Kidney (tissue), 13 donors: ENCODE measurements at regions not wholly inside any gene's neighbourhood (a gene's known extent, or its start where the extent isn't known, plus 50 kb on each side); places are given as distances from the start of the nearest gene placed in this dataset.

Source experiments
- DNase-seq, 5 donors: peaks; one replicate each; pipeline ENCODE4 v3.0.0-alpha.2; 2013 to 2020
- FAIRE-seq: peaks from 2 replicates; lab custom pipeline; 2012; peaks lifted over from hg19 to GRCh38; lab: Jason Lieb, UNC
- H3K27ac ChIP-seq, 2 donors: one replicate each; pipeline ENCODE4 v1.7.0; 2013; ENCODE audit warnings: low read depth in 2 of 2, low read length in 2 of 2, inconsistent platforms in 1 of 2
- H3K27me3 ChIP-seq: one replicate; pipeline ENCODE4 v1.7.1; 2013; ENCODE audit warnings: low read length, inconsistent platforms; ENCODE audit not compliant: control insufficient read depth, insufficient read depth
- H3K36me3 ChIP-seq, 3 donors: one replicate each; pipeline versions ENCODE4 v1.7.0 to v1.7.1; 2013; ENCODE audit warnings: low read length in 3 of 3, control low read depth in 1 of 3, inconsistent platforms in 1 of 3; ENCODE audit not compliant: insufficient read depth in 3 of 3, control insufficient read depth in 2 of 3
- H3K4me1 ChIP-seq, 3 donors: one replicate each; pipeline versions ENCODE4 v1.7.0 to v1.7.1; 2013; ENCODE audit warnings: low read length in 3 of 3, inconsistent platforms in 1 of 3, low read depth in 1 of 3; ENCODE audit not compliant: control insufficient read depth in 2 of 3, insufficient read depth in 2 of 3
- H3K4me3 ChIP-seq, 3 donors: one replicate each; pipeline versions ENCODE4 v1.7.0 to v1.8.1; 2013; ENCODE audit warnings: low read length in 3 of 3, control low read depth in 1 of 3, inconsistent platforms in 1 of 3
- H3K9ac ChIP-seq, 3 donors: one replicate each; pipeline versions ENCODE4 v1.7.0 to v1.7.1; 2013; ENCODE audit warnings: low read length in 3 of 3, control low read depth in 1 of 3, inconsistent platforms in 1 of 3
- H3K9me3 ChIP-seq, 3 donors: one replicate each; pipeline versions ENCODE4 v1.7.0 to v1.7.1; 2013; ENCODE audit warnings: low read length in 3 of 3, control low read depth in 1 of 3, inconsistent platforms in 1 of 3; ENCODE audit not compliant: control insufficient read depth in 2 of 3, insufficient read depth in 1 of 3
- CTCF ChIP-seq: IDR thresholded peaks from 3 replicates; pipeline ENCODE4 v1.5.1; 2012; ENCODE audit warnings: mild to moderate bottlenecking, moderate library complexity, borderline replicate concordance; ENCODE audit not compliant: insufficient read depth; ENCODE audit errors: extremely low read depth
- intact Hi-C: fragments of 100-400 bp; cut with DNase I; formaldehyde crosslinking; loops from one replicate; pipeline ENCODE4 v1.11.1; 2022
- donor health status: control.
- donor health status: control.
- donor health status: control.
- donor health status: control.
- donor health status: control.
- donor health status: DM: yes; HTN: yes; CAD: no.
- donor health status: Normal renal cell carcinoma (clear cell type).

- H3K9me3 ChIP-seq: no peaks in the 10 kb centered on the region
- TF ChIP-seq CTCF: no peak
- H3K27me3 ChIP-seq: no peaks in the 10 kb centered on the region
- no peaks in the 10 kb centered on the region for H3K4me1 ChIP-seq
- H3K27ac ChIP-seq: no peak overlapping the region
- no peak overlapping the region for H3K4me3 ChIP-seq
- H3K36me3 ChIP-seq: no peaks in the 10 kb centered on the region
- intact Hi-C loops: no loop called here
- no peak for FAIRE-seq
- no peak overlapping the region for H3K9ac ChIP-seq
- no peak for DNase-seq
Observed at GRCh38 chr22:48361099-48361639, 1466.5 kb downstream of the BRD1 start.

GRCh38 chr22:48359613-48359965 is 1468.1 kb downstream of the BRD1 start:
- Histone ChIP-seq H3K4me1 (no peaks in the 10 kb centered on the region), H3K9ac (no peak overlapping the region), H3K27ac (no peak overlapping the region), H3K9me3 (no peaks in the 10 kb centered on the region), H3K36me3 (no peaks in the 10 kb centered on the region), H3K27me3 (no peaks in the 10 kb centered on the region), H3K4me3 (no peak overlapping the region)
- DNase-seq (no peak), FAIRE-seq (no peak)
- intact Hi-C loops: no loop called here
- TF ChIP-seq CTCF: no peak

- H3K4me3 ChIP-seq: no peak overlapping the region
- no peaks in the 10 kb centered on the region for H3K4me1 ChIP-seq
- TF ChIP-seq CTCF: no peak
- H3K27me3 ChIP-seq: no peaks in the 10 kb centered on the region
- no peaks in the 10 kb centered on the region for H3K9me3 ChIP-seq
- intact Hi-C loops: no loop called here
- H3K27ac ChIP-seq: no peak overlapping the region
- DNase-seq (peak in 1 of 5 donors; percentile 58), FAIRE-seq (no peak)
- H3K36me3 ChIP-seq: no peaks in the 10 kb centered on the region
- no peak overlapping the region for H3K9ac ChIP-seq
Observed at GRCh38 chr22:48358886-48359612, 1468.6 kb downstream of the BRD1 start.

- Histone ChIP-seq H3K27ac (no peak overlapping the region), H3K27me3 (no peaks in the 10 kb centered on the region), H3K9ac (no peak overlapping the region), H3K4me1 (no peaks in the 10 kb centered on the region), H3K9me3 (no peaks in the 10 kb centered on the region), H3K36me3 (no peaks in the 10 kb centered on the region), H3K4me3 (no peak overlapping the region)
- intact Hi-C loops: no loop called here
- FAIRE-seq (no peak), DNase-seq (peak in 1 of 5 donors; percentile 8)
- TF ChIP-seq CTCF: no peak
Observed at GRCh38 chr22:48357961-48358360, 1469.7 kb downstream of the BRD1 start.
